ENCODE measurements at regions not wholly inside any gene's neighbourhood (a gene's known extent, or its start where the extent isn't known, plus 50 kb on each side); places are given as distances from the start of the nearest gene placed in this dataset.

DNA sequence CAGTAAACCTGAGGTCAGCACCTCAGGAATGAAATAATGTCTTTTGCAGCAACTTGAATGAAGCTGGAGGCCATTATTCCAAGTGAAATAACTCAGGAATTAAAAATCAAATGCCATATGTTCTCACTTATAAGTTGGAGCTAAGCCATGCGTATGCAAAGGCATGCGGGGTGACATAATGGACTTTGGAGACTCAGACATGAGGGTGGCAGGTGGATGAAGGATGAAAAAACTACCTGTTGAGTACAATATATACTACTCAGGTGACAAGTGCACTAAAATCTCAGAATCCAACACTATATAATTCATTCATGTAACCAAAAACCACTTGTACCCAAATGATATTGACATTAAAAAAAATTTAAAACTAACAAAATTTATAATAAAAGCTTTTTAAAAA, 1416.9 kb downstream of the UQCRFS1 start:
- WGBS (ENCODE audit: insufficient coverage, insufficient replicate concordance, low lambda C conversion rate, missing lambda C conversion rate) = 47% methylated on average over 2 of the region's 2 CpGs
- intact Hi-C loops (cut with micrococcal nuclease; ENCODE audit: unreplicated experiment) (loop anchor here (10.0 kb wide), 1 partner anchor 1419 kb away; the partner anchor contains the start of gene UQCRFS1), in situ Hi-C loops (cut with MboI) (loop anchor here (25.0 kb wide), 1 partner anchor 1416 kb away; the partner anchor contains the start of gene UQCRFS1)
- DNase-seq (ENCODE audit: low read depth, low spot score) (no peak), FAIRE-seq (no peak), ATAC-seq (no peak)
- Histone ChIP-seq H3K9ac (ENCODE audit: control insufficient read depth, insufficient read depth, low read length) (no peak overlapping the region), H4K20me1 (ENCODE audit: control insufficient read depth, insufficient read depth) (no peaks in the 10 kb centered on the region), H3K27me3 (replicated peaks in 1 of 2; ENCODE audit: control insufficient read depth in 2 of 2, insufficient read depth in 2 of 2, low read length in 1 of 2) (no peaks in the 10 kb centered on the region), H3K79me2 (ENCODE audit: control insufficient read depth, insufficient read depth, low read length) (peaks cover 23% of the 10 kb centered on the region), H2AFZ (ENCODE audit: control insufficient read depth, low read depth, low read length) (no peak overlapping the region), H3K4me1 (ENCODE audit: control insufficient read depth, insufficient read depth, low read length) (peaks cover 9% of the 10 kb centered on the region), H3K9me3 (replicated peaks; ENCODE audit: control insufficient read depth, insufficient read depth, low read length) (no peaks in the 10 kb centered on the region; the same call in 2 of the 3 replicates), H3K27ac (ENCODE audit: control insufficient read depth, insufficient read depth) (no peak overlapping the region), H3K4me3 (no peak overlapping the region), H3K36me3 (ENCODE audit: control insufficient read depth in 2 of 2, insufficient read depth in 2 of 2, low read length in 1 of 2) (peaks cover 2 to 3% of the 10 kb centered on the region in 2 experiments; a peak in 2 of 4 replicates), H3K4me2 (ENCODE audit: control insufficient read depth, insufficient read depth) (no peak overlapping the region)
- RAD21 ChIA-PET (ENCODE audit: unreplicated experiment) = no interaction called here
- POLR2A ChIA-PET = no interaction called here
- SMC1A ChIA-PET (ENCODE audit: uncharacterized antibody, unreplicated experiment) = no interaction called here
- no TSS peak for BruUV-seq (replicated peaks)
- no peak for TF ChIP-seq EZH2 (IDR thresholded peaks at IDR 0.05; ENCODE audit: borderline replicate concordance, control insufficient read depth, low read depth, low read length)
- no peak for TF ChIP-seq HDGF (IDR thresholded peaks at IDR 0.05)
- CTCF ChIA-PET = no interaction called here

DNA sequence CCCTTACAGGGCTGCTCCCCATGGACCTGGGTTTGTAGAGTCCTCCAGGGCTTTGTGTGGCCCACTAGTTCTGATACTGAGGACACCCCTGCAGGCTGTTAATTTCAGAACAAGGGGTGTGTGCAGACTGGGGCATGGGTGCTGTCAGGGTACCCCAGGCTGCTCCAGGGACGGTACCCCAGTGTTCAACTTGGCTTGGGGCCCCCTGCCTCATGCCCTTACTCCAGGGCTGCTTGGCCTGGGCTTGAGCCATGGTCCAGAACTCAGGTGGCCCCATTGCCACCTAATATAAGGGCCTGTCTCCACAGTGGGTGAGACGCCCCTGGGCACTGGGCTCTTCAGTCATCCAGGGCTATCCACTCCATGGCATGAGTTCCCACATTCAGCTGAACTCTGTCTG, 1417.6 kb downstream of the UQCRFS1 start:
- in situ Hi-C loops (cut with MboI) = loop anchor here (25.0 kb wide), 1 partner anchor 1417 kb away; the partner anchor contains the start of gene UQCRFS1
- H3K27me3 ChIP-seq (replicated peaks in 1 of 2; ENCODE audit: control insufficient read depth in 2 of 2, insufficient read depth in 2 of 2, low read length in 1 of 2) = no peaks in the 10 kb centered on the region
- peak overlapping the region; percentile 85; the same call in 1 of the 2 replicates for H3K4me3 ChIP-seq
- H4K20me1 ChIP-seq (ENCODE audit: control insufficient read depth, insufficient read depth) = no peaks in the 10 kb centered on the region
- H3K79me2 ChIP-seq (ENCODE audit: control insufficient read depth, insufficient read depth, low read length) = peaks cover 23% of the 10 kb centered on the region
- DNase-seq (ENCODE audit: low read depth, low spot score) = no peak
- H3K4me1 ChIP-seq (ENCODE audit: control insufficient read depth, insufficient read depth, low read length) = peaks cover 9% of the 10 kb centered on the region
- no peak overlapping the region for H2AFZ ChIP-seq (ENCODE audit: control insufficient read depth, low read depth, low read length)
- ATAC-seq = no peak
- H3K36me3 ChIP-seq (ENCODE audit: control insufficient read depth in 2 of 2, insufficient read depth in 2 of 2, low read length in 1 of 2) = peaks cover 2 to 3% of the 10 kb centered on the region in 2 experiments; a peak in 2 of 4 replicates
- WGBS (ENCODE audit: insufficient coverage, insufficient replicate concordance, low lambda C conversion rate, missing lambda C conversion rate) = 96% methylated on average over 2 of the region's 2 CpGs
- intact Hi-C loops (cut with micrococcal nuclease; ENCODE audit: unreplicated experiment) = loop anchor here (10.0 kb wide), 1 partner anchor 1419 kb away; the partner anchor contains the start of gene UQCRFS1
- RAD21 ChIA-PET (ENCODE audit: unreplicated experiment) = no interaction called here
- POLR2A ChIA-PET = no interaction called here
- no TSS peak for BruUV-seq (replicated peaks)
- FAIRE-seq = no peak
- CTCF ChIA-PET = no interaction called here
- H3K27ac ChIP-seq (ENCODE audit: control insufficient read depth, insufficient read depth) = no peak overlapping the region
- peak overlapping the region; percentile 75; the same call in 1 of the 2 replicates for H3K9ac ChIP-seq (ENCODE audit: control insufficient read depth, insufficient read depth, low read length)
- H3K9me3 ChIP-seq (replicated peaks; ENCODE audit: control insufficient read depth, insufficient read depth, low read length) = no peaks in the 10 kb centered on the region; the same call in 2 of the 3 replicates
- peak overlapping the region; percentile 86 for H3K4me2 ChIP-seq (ENCODE audit: control insufficient read depth, insufficient read depth)
- SMC1A ChIA-PET (ENCODE audit: uncharacterized antibody, unreplicated experiment) = no interaction called here
- TF ChIP-seq, protein P1, sequence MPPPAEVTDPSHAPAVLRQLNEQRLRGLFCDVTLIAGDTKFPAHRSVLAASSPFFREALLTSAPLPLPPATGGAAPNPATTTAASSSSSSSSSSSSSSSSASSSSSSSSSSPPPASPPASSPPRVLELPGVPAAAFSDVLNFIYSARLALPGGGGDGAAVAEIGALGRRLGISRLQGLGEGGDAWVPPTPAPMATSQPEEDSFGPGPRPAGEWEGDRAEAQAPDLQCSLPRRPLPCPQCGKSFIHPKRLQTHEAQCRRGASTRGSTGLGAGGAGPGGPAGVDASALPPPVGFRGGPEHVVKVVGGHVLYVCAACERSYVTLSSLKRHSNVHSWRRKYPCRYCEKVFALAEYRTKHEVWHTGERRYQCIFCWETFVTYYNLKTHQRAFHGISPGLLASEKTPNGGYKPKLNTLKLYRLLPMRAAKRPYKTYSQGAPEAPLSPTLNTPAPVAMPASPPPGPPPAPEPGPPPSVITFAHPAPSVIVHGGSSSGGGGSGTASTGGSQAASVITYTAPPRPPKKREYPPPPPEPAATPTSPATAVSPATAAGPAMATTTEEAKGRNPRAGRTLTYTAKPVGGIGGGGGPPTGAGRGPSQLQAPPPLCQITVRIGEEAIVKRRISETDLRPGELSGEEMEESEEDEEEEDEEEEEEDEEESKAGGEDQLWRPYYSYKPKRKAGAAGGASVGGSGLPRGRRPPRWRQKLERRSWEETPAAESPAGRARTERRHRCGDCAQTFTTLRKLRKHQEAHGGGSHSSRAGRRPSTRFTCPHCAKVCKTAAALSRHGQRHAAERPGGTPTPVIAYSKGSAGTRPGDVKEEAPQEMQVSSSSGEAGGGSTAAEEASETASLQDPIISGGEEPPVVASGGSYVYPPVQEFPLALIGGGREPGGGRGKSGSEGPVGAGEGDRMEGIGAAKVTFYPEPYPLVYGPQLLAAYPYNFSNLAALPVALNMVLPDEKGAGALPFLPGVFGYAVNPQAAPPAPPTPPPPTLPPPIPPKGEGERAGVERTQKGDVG (CRISPR knock-in tag; IDR thresholded peaks at IDR 0.05) = no peak
- no peak for TF ChIP-seq RUNX3 (IDR thresholded peaks at IDR 0.05; ENCODE audit: low read length)
- TF ChIP-seq TBL1XR1 (IDR thresholded peaks at IDR 0.05; ENCODE audit: low read depth, low read length) = no peak
- TF ChIP-seq, protein P2, sequence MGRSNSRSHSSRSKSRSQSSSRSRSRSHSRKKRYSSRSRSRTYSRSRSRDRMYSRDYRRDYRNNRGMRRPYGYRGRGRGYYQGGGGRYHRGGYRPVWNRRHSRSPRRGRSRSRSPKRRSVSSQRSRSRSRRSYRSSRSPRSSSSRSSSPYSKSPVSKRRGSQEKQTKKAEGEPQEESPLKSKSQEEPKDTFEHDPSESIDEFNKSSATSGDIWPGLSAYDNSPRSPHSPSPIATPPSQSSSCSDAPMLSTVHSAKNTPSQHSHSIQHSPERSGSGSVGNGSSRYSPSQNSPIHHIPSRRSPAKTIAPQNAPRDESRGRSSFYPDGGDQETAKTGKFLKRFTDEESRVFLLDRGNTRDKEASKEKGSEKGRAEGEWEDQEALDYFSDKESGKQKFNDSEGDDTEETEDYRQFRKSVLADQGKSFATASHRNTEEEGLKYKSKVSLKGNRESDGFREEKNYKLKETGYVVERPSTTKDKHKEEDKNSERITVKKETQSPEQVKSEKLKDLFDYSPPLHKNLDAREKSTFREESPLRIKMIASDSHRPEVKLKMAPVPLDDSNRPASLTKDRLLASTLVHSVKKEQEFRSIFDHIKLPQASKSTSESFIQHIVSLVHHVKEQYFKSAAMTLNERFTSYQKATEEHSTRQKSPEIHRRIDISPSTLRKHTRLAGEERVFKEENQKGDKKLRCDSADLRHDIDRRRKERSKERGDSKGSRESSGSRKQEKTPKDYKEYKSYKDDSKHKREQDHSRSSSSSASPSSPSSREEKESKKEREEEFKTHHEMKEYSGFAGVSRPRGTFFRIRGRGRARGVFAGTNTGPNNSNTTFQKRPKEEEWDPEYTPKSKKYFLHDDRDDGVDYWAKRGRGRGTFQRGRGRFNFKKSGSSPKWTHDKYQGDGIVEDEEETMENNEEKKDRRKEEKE (IDR thresholded peaks at IDR 0.05) = no peak
- TF ChIP-seq, protein P3, sequence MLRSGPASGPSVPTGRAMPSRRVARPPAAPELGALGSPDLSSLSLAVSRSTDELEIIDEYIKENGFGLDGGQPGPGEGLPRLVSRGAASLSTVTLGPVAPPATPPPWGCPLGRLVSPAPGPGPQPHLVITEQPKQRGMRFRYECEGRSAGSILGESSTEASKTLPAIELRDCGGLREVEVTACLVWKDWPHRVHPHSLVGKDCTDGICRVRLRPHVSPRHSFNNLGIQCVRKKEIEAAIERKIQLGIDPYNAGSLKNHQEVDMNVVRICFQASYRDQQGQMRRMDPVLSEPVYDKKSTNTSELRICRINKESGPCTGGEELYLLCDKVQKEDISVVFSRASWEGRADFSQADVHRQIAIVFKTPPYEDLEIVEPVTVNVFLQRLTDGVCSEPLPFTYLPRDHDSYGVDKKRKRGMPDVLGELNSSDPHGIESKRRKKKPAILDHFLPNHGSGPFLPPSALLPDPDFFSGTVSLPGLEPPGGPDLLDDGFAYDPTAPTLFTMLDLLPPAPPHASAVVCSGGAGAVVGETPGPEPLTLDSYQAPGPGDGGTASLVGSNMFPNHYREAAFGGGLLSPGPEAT (IDR thresholded peaks at IDR 0.05; ENCODE audit: low read depth) = no peak
- no peak for TF ChIP-seq KAT2A (conservative IDR thresholded peaks at IDR 0.05; ENCODE audit: control insufficient read depth, low read depth, low read length)
- TF ChIP-seq CBFB (IDR thresholded peaks at IDR 0.05; ENCODE audit: low read depth) = no peak
- TF ChIP-seq PAX5 (IDR thresholded peaks at IDR 0.05; ENCODE audit: borderline replicate concordance, low read depth, low read length) = no peak
